Esophagus mucosa (tissue), 1 donor: ENCODE measurements at regions not wholly inside any gene's neighbourhood (a gene's known extent, or its start where the extent isn't known, plus 50 kb on each side); places are given as distances from the start of the nearest gene placed in this dataset.

Source experiments
- ATAC-seq: fragments of 200-7000 bp; cut with Tn5 transposase; one replicate; pipeline ENCODE4 v1.9.1; 2020
- donor health status: DM: yes; HTN: yes; CAD: no.

GRCh38 chr16:79543219-79543618 lies 57.3 kb downstream of the MAF start:
- no peak for ATAC-seq

GRCh38 chr16:79542237-79542774 lies 58.2 kb downstream of the MAF start:
- ATAC-seq: no peak

GRCh38 chr16:79540825-79541595 lies 59.5 kb downstream of the MAF start:
- ATAC-seq: no peak

- ATAC-seq: no peak
Observed at GRCh38 chr16:79537584-79537983, 63.0 kb downstream of the MAF start.

GRCh38 chr16:79536958-79537357 lies 63.6 kb downstream of the MAF start:
- ATAC-seq: no peak

- ATAC-seq: no peak
Observed at GRCh38 chr16:79535130-79535529, 65.4 kb downstream of the MAF start.

- ATAC-seq: no peak
Observed at GRCh38 chr16:79534143-79534542, 66.4 kb downstream of the MAF start.

GRCh38 chr16:79533292-79533691 lies 67.2 kb downstream of the MAF start:
- ATAC-seq: no peak

- no peak for ATAC-seq
Observed at GRCh38 chr16:79532785-79533184, 67.8 kb downstream of the MAF start.

GRCh38 chr16:79532273-79532672 lies 68.3 kb downstream of the MAF start:
- no peak for ATAC-seq

- no peak for ATAC-seq
Observed at GRCh38 chr16:79528338-79528737, 72.2 kb downstream of the MAF start.

GRCh38 chr16:79523971-79524370 lies 76.6 kb downstream of the MAF start:
- no peak for ATAC-seq

- peak; percentile 36 for ATAC-seq
Observed at GRCh38 chr16:79519448-79519847, 81.1 kb downstream of the MAF start.

GRCh38 chr16:79517156-79517555 lies 83.4 kb downstream of the MAF start:
- no peak for ATAC-seq

GRCh38 chr16:79510879-79511278 lies 89.7 kb downstream of the MAF start:
- ATAC-seq: no peak

GRCh38 chr16:79509906-79510305 lies 90.6 kb downstream of the MAF start:
- ATAC-seq: no peak

GRCh38 chr16:79509211-79509631 lies 91.3 kb downstream of the MAF start:
- peak; percentile 31 for ATAC-seq

GRCh38 chr16:79508294-79508693 lies 92.2 kb downstream of the MAF start:
- no peak for ATAC-seq

GRCh38 chr16:79505344-79505743 lies 95.2 kb downstream of the MAF start:
- ATAC-seq: no peak

- ATAC-seq: no peak
Observed at GRCh38 chr16:79503511-79503910, 97.0 kb downstream of the MAF start.

- no peak for ATAC-seq
Observed at GRCh38 chr16:79501446-79501845, 99.1 kb downstream of the MAF start.

GRCh38 chr16:79500866-79501265 lies 99.7 kb downstream of the MAF start:
- no peak for ATAC-seq

- no peak for ATAC-seq
Observed at GRCh38 chr16:79500286-79500685, 100.3 kb downstream of the MAF start.

GRCh38 chr16:79498928-79499327 lies 101.6 kb downstream of the MAF start:
- ATAC-seq: no peak
